ENCODE measurements at regions not wholly inside any gene's neighbourhood (a gene's known extent, or its start where the extent isn't known, plus 50 kb on each side); places are given as distances from the start of the nearest gene placed in this dataset.

DNA sequence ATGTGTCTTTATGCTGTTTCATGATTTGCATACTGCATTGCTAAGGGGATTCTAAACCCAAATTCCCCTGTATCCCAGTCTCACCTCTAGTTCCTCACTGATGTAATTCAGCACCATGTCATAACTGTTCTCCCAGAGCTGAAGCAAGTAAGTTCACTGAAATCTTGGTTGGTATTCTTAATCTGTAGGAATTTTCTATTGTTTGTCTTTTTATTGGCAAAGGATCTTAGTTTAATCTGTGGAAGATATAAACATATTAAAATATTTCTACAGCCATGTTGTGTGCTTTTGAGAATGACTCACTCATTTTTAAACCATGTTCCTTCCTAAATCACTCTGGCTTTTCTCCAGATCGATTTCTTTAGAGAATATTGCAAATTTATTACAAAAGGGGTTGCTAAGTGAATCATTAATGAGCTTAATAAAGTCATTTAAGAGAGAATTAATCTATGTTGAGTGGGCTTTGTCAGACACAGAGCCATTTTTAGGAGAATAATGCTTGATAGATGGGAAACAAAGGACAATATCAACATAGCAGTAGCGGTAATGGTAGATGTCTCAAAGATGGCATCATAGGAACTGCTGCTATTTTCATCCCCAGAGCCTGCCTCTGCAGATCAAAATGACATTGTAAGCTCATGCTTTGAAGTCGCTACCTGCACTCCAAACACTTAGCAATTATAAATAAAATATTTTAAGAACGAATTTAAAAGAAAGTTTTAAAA is 110.0 kb downstream of the ENC1 start (continued):
- TF ChIP-seq SIX5 (IDR thresholded peaks at IDR 0.05; ENCODE audit: low read depth, low read length): no peak
- TF ChIP-seq KDM5A (IDR thresholded peaks at IDR 0.05; ENCODE audit: low read length): no peak
- no peak for TF ChIP-seq FOSL1 (IDR thresholded peaks at IDR 0.05; ENCODE audit: insufficient read depth, low read depth, low read length)
- TF ChIP-seq, protein P1, sequence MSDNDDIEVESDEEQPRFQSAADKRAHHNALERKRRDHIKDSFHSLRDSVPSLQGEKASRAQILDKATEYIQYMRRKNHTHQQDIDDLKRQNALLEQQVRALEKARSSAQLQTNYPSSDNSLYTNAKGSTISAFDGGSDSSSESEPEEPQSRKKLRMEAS (IDR thresholded peaks at IDR 0.05): no peak
- TF ChIP-seq YY1 (IDR thresholded peaks at IDR 0.05; ENCODE audit: low read depth, low read length): no peak
- no peak for TF ChIP-seq GTF2F1 (IDR thresholded peaks at IDR 0.05; ENCODE audit: borderline replicate concordance, low read depth, low read length)
- TF ChIP-seq SRF (IDR thresholded peaks at IDR 0.05; ENCODE audit: low read depth, low read length): no peak
- no peak for TF ChIP-seq RXRA (IDR thresholded peaks at IDR 0.05; ENCODE audit: insufficient read depth, low read depth, low read length)
- no peak for TF ChIP-seq CREB1 (IDR thresholded peaks at IDR 0.05)
